ENCODE measurements at regions not wholly inside any gene's neighbourhood (a gene's known extent, or its start where the extent isn't known, plus 50 kb on each side); places are given as distances from the start of the nearest gene placed in this dataset.

- TF ChIP-seq CTCF (conservative IDR thresholded peaks at IDR 0.05 in 1 of 2, IDR thresholded peaks at IDR 0.05 in 1 of 2; ENCODE audit: low read depth in 1 of 2, low read length in 2 of 2): no peak
- no peak for TF ChIP-seq EZH2 (IDR thresholded peaks at IDR 0.05; ENCODE audit: low read length, missing control alignments)
Measured at GRCh38 chrX:137743414-137743813, 177.5 kb downstream of the ZIC3 start.

Measured in fibroblast of lung (primary cell).